NCI-H1930 (cell line): ENCODE measurements at regions not wholly inside any gene's neighbourhood (a gene's known extent, or its start where the extent isn't known, plus 50 kb on each side); places are given as distances from the start of the nearest gene placed in this dataset.
"Not testable (repeated sequence)": the region's sequence is repeated elsewhere in the genome, so short reads cannot be mapped to it uniquely, and the experiment has no call there.

ENCODE experiments used
- DNase-seq, 2 experiments: peaks; one replicate each; lab custom pipeline; 2025; lab: John Stamatoyannopoulos, UW

GRCh38 chr12:67039995-67040860 lies 228.9 kb upstream of the CAND1 start:
- DNase-seq = no peak

GRCh38 chr12:67040861-67041137 lies 228.4 kb upstream of the CAND1 start:
- no peak for DNase-seq

DNA sequence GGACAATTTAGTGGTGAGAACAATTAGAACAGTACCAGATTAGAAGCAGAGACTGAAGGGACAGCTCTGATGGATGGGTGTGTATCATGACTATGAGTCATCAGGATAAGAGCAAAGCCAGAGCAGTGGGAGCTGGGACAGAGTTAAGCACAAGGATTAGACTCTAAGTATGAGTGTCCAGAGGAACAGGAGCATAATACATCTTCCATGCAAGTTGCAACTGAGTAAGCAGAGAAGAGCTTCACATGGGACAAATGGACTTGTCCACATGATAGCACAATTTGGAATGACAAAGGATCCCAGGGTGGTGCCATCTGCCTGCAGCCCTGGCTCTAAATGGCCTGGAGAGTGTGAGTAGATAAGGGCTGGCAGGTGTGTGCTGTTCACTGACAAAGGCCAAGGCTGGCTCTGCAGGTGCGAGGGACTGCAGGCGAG lies 226.4 kb upstream of the CAND1 start:
- DNase-seq = peak; percentile 94 to 99

DNA sequence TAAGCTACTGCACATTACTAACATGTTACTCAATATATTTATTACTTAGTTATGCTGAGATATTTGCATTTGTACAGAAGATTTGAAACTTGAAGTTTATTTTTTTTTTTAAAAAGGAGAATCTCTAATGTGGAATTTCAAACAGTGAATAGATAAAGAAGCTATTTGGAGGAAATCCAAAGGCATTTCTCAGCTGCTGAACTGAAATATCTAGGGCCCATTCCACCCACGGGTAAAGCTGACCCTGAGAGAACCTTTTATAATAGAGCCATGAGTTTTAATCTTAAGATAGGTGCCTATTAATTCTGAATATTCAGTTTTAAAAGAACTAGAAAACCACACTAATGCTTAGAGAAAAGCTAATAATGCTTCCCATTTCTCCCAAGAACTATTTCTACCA lies 225.4 kb upstream of the CAND1 start:
- DNase-seq = no peak

DNA sequence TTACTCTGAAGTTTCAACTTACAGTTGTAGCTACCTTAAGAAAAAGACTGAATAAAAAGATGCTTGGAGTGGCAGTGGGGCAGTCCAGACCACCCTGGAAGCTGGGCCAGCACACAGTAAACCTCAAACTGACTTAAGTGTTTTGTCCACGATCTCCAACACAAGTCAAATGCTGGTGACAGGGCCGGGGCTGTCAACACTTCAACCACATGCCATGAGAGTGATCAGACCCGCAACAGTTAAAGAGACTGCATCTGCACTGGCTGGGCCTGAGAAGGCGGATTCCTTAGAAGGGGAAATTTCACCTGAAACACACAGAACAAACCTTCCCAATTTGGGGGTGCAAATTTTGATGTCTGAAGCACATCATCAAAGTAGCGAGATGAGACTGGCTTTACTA lies 223.5 kb upstream of the CAND1 start:
- no peak for DNase-seq

GRCh38 chr12:67046062-67046461 lies 223.1 kb upstream of the CAND1 start:
- no peak for DNase-seq

DNA sequence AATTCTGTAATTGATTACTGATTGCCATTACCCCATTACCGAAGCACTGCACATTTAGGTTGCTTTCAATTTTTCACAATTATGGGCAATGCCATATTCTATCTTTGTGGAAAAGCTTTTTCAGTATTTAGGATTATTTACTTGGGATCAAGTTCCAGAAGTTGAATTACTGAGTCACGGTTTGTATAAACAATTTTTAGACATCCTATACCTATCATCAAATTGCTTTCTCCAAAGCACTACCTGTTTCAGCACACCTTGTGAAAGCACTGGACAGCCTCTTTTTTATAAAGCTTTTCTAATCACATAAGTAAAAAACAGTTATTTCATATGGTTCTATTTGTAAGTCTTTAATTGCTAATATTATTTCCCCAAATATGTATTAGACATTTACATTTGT lies 221.5 kb upstream of the CAND1 start:
- no peak for DNase-seq

- DNase-seq = no peak
Measured at GRCh38 chr12:67048371-67048770, 220.8 kb upstream of the CAND1 start.

DNA sequence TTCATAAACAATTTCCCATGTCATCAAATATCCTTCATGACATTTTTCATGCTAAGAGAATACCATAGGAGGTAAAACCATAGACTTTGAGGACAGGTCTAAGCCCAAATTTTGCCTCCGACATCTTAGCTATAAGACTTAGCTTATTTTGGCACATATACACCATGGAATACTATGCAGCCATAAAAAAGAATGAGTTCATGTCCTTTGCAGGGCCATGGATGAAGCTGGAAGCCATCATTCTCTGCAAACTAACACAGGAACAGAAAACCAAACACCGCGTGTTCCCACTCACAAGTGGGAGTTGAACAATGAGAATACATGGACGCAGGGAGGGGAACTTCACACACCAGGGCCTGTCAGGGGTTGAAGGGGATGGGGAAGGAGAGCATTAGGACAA lies 220.0 kb upstream of the CAND1 start:
- DNase-seq = not testable (repeated sequence)

- no peak for DNase-seq
Measured at GRCh38 chr12:67052981-67053380, 216.2 kb upstream of the CAND1 start.

DNA sequence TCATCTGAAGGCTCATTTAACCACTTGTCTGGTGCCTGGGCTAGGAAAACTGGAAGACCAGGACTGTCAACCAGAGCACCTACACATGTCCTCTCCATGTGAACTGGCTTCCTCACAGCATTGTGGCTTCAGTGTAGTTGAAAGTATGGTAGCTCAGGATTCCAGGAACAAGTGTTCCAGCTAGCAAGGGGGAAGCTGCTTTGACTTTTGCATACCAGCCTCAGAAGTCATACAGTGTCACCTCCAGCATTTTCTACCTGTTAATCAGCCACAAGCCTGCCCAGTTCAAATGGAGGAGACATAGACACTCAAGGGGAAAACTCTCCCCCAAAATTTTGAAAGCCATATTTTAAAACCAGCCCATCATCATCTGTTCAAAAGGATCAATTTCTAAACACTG lies 212.8 kb upstream of the CAND1 start:
- no peak for DNase-seq

DNA sequence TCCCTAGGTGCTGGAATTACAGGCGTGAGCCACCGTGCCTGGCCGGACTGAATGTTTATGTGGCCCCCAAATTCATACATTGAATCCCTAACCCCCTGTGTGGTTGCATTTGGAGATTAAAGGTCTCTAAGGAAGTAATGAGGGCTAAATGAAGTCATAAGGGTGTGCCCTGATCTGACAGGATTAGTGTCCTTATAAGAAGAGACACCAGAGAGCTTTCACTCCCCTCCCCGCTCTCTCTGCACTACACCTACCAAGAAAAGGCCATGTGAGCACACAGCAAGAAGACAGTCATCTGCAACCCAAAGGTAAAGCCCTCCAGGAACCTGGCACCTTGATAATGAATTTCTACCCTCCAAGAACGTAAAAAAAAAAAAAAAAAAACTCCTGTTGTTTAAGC lies 212.1 kb upstream of the CAND1 start:
- no peak for DNase-seq

GRCh38 chr12:67062193-67062592 lies 207.0 kb upstream of the CAND1 start:
- DNase-seq = no peak

DNA sequence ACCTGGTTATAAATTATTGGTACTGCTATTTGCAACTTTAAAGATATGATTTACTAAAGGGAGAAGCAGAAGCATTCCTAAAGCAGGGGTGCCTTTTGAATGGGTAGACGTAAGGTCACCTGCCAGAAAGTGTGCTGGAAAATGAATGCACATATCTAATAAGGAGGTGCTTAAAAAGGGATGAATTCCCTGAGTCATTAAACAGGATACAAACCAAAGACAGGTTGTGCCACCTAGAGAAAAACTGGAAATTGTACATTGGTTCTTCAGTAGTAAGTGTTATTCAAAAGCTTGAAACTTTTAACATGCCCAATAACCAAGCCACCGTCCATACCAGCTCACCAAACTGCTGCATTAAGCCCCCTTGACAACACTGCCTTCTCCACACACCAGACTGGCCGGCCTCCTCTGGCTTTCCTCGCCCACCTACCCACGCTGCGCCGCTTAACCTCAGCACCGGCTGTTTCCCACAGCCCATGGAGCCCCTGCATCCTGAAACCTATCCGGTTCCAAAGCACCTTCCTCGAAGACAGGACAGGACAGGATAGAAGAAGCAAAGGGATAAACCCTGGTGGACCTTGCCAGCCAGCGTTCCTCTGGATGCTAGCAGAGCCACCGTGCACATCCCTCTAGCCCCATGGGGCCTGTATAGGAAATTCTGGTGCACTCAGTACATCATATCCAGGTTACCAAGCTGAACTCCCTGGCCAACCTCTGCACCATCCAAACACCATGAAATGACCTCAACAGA lies 201.5 kb upstream of the CAND1 start:
- peak in 1 of 2 experiments; percentile 34 for DNase-seq

DNA sequence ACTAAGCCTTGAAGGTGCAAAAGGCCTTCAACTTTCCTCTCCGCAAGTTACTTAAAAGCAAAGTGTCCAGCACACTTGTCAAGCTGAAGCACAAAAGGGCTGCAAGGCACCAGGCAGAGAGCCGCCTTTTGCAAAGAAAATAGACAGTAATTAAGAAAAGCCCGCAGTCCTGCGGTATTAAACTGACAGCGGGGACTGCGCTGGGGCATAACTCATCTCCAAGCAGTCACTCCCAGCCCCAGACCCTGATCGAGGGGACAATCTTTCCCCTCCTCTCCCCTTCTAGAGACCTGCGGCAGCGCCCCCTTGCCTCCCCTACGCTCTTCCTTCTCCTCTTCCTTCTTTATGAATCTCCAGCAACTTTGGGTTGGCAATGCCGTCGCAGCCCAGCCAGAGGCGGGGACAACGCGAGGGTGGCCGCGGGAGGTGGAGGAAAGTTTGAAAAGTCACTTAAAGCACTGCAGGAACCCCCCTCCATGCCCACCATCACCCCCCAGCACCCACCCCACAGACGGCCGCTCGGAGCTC lies 200.9 kb upstream of the CAND1 start:
- DNase-seq = peak; percentile 18 to 33

DNA sequence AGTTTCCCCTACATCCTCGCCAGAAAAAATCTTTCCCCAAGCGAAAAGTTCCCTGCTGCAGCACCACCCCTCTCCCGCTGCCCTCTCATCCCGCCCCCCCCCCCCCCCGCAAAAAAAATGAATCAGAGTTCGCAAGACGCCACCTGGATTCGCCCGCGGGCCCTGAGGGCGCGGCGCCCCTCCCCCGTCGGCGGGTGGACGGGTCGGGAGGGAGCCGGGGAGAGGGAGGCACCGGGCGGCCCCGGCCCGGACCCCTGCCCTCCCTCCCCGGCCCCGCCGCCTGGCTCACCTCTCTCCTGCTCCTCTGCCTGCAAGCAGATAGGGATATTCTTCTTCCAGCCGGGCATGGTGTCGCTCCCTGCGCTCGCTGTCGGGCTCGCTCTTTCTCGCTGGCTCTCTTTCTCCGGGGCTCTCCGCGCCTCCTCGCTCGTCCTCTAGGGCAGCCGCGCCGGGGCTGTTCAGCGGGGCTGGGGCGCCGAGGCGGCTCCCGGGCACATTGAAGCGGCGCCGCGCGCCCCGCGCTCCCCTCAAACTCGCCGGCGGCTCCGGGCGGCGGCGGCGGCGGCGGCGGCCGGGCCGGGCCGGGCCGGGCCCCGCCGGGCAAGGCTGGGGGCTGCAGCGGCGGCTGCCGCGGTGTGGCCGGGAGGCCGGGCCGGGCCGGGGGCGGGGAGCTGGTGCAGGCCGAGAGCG lies 200.3 kb upstream of the CAND1 start:
- DNase-seq = peak; percentile 32 to 74

DNA sequence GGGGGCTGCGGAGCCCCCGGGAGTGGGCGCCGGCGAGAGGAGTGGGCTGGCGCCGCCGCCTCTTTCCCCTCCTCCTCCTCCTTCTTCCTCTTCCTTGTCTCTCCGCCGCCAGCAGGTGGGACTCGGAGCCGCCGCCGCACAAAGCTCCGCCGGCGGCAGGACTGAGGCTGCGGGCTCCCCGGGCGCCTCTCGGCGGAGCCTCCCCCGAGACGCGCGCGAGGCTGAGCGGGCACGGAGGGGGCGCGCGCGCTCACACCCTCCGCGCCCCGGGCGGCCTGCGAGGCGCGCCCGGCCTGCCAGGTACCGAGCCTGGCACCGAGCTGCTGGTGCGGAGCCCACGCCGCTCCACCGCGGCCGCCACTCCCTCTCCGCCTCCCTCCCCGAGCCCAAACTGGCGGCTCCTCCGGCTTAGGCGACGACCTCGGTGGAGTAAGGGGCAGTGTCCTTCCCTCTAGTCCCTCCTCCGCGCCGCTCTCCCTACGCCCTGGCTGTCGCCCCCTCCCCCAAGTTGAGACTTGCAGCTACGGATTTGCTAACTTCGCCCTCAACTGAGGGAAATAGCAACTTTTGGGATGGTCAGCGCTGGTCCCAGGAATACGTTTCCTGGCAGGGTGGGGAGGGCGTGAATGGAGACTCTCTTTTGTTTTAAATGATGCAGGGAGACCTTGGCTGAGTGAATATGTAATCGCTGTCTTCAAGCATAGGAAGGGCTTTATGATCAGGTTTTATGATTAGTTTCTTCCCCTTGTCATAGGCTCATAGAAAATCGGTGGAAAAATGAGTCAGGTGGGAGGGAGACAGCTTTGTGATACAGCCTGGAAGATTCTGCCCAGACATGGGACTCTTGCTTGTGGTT lies 199.5 kb upstream of the CAND1 start:
- DNase-seq = peak; percentile 20 to 31

DNA sequence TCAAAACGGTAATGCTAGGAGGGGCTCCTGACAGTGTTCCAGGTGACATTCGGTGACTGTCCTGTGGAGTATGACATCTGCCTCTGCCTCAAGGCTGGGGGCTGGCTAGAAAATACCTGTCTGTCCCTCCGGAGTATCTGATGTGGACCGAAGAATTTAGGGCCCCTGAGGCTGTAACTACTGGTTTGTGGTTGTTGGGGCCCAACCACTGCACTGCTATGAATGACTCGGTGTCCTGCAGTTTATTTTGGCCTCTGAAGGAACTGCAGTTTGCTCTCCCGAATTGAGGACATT lies 198.9 kb upstream of the CAND1 start:
- no peak for DNase-seq

DNA sequence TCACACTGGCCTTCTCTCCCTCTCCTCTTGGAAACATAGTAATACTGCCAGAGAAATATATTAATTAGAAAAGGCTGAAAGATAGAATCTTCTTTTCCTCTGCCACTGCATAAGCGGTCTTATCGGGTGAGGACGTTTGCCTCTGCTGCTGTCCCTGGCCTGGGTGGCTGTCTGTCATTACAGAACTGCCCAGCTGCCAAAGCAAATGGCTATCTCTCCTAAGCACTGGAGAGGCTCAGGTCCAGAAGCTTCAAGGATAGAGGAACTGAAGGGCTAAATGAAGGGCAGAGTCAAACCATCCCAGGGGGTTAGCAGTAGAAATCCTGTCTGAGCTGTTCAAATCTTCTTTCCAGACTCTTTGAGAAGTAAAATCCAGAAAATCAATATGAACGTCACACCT lies 198.6 kb upstream of the CAND1 start:
- no peak for DNase-seq

- not testable (repeated sequence) for DNase-seq
Measured at GRCh38 chr12:67072281-67072680, 196.9 kb upstream of the CAND1 start.

GRCh38 chr12:67073336-67073735 lies 195.8 kb upstream of the CAND1 start:
- no peak for DNase-seq

GRCh38 chr12:67074072-67074471 lies 195.1 kb upstream of the CAND1 start:
- DNase-seq = no peak
